HG02623 (cell line): ENCODE measurements at regions not wholly inside any gene's neighbourhood (a gene's known extent, or its start where the extent isn't known, plus 50 kb on each side); places are given as distances from the start of the nearest gene placed in this dataset.
"Not testable (repeated sequence)": the region's sequence is repeated elsewhere in the genome, so short reads cannot be mapped to it uniquely, and the experiment has no call there.

Experiments
- ATAC-seq: cut with Tn5 transposase; IDR thresholded peaks from one replicate; pipeline ENCODE4 v1.9.1; 2021; ENCODE audit warnings: moderate library complexity; ENCODE audit not compliant: unreplicated experiment

GRCh38 chr6:139449611-139450000 is 75.2 kb upstream of the CITED2 start:
- no peak for ATAC-seq

- ATAC-seq, result no peak
Observed at GRCh38 chr6:139448998-139449610, 74.7 kb upstream of the CITED2 start.

- ATAC-seq, result peak; percentile 86
Observed at GRCh38 chr6:139448051-139448649, 73.7 kb upstream of the CITED2 start.

GRCh38 chr6:139447656-139447975 is 73.2 kb upstream of the CITED2 start:
- ATAC-seq, result no peak

GRCh38 chr6:139446768-139447655 is 72.6 kb upstream of the CITED2 start:
- no peak for ATAC-seq

GRCh38 chr6:139446138-139446715 is 71.8 kb upstream of the CITED2 start:
- ATAC-seq, result no peak

GRCh38 chr6:139444273-139444787 is 69.9 kb upstream of the CITED2 start:
- ATAC-seq, result not testable (repeated sequence)

- ATAC-seq, result no peak
Observed at GRCh38 chr6:139443231-139444112, 69.0 kb upstream of the CITED2 start.

GRCh38 chr6:139442188-139442671 is 67.8 kb upstream of the CITED2 start:
- ATAC-seq, result no peak

GRCh38 chr6:139439349-139439748 is 64.9 kb upstream of the CITED2 start:
- no peak for ATAC-seq

GRCh38 chr6:139438775-139439174 is 64.3 kb upstream of the CITED2 start:
- no peak for ATAC-seq

- no peak for ATAC-seq
Observed at GRCh38 chr6:139436957-139437348, 62.5 kb upstream of the CITED2 start.

- no peak for ATAC-seq
Observed at GRCh38 chr6:139436200-139436956, 61.9 kb upstream of the CITED2 start.

- ATAC-seq, result no peak
Observed at GRCh38 chr6:139433631-139434419, 59.4 kb upstream of the CITED2 start.

GRCh38 chr6:139431602-139431956 is 57.1 kb upstream of the CITED2 start:
- no peak for ATAC-seq

GRCh38 chr6:139430899-139431601 is 56.6 kb upstream of the CITED2 start:
- no peak for ATAC-seq

GRCh38 chr6:139429580-139430145 is 55.2 kb upstream of the CITED2 start:
- ATAC-seq, result no peak

- no peak for ATAC-seq
Observed at GRCh38 chr6:139427199-139427598, 52.8 kb upstream of the CITED2 start.
